Upper lobe of right lung (tissue), 1 donor: ENCODE measurements at regions not wholly inside any gene's neighbourhood (a gene's known extent, or its start where the extent isn't known, plus 50 kb on each side); places are given as distances from the start of the nearest gene placed in this dataset.
A peak's percentile ranks its signal among the peaks of the same experiment; 100 is the strongest.

Experiments used
- ATAC-seq: fragments of 200-7000 bp; cut with Tn5 transposase; one replicate; pipeline ENCODE4 v1.9.1; 2020; ENCODE audit warnings: mild to moderate bottlenecking, moderate library complexity
- DNase-seq: peaks from one replicate; pipeline ENCODE4 v3.0.0-alpha.2; 2020
- H3K27ac ChIP-seq: fragments of 200-600 bp; one replicate; pipeline ENCODE4 v1.8.0; 2022
- H3K27me3 ChIP-seq: fragments of 200-600 bp; one replicate; pipeline ENCODE4 v1.8.0; 2022; ENCODE audit warnings: mild to moderate bottlenecking
- H3K36me3 ChIP-seq: fragments of 200-600 bp; one replicate; pipeline ENCODE4 v1.8.0; 2022
- H3K4me1 ChIP-seq: fragments of 200-600 bp; one replicate; pipeline ENCODE4 v1.8.0; 2022
- H3K4me3 ChIP-seq: fragments of 200-600 bp; one replicate; pipeline ENCODE4 v1.8.0; 2022; ENCODE audit warnings: mild to moderate bottlenecking
- H3K9me3 ChIP-seq: fragments of 200-600 bp; one replicate; pipeline ENCODE4 v1.8.0; 2022
- CTCF ChIP-seq: fragments of 200-600 bp; IDR thresholded peaks from one replicate; pipeline ENCODE4 v1.8.0; 2022; ENCODE audit warnings: antibody characterized with exemption
- intact Hi-C: fragments of 100-400 bp; cut with DNase I; formaldehyde crosslinking; loops from one replicate; pipeline ENCODE4 v1.11.0; 2022
- donor health status: DM: no; HTN: yes; CAD: no; lungs with severe emphysema.

DNA sequence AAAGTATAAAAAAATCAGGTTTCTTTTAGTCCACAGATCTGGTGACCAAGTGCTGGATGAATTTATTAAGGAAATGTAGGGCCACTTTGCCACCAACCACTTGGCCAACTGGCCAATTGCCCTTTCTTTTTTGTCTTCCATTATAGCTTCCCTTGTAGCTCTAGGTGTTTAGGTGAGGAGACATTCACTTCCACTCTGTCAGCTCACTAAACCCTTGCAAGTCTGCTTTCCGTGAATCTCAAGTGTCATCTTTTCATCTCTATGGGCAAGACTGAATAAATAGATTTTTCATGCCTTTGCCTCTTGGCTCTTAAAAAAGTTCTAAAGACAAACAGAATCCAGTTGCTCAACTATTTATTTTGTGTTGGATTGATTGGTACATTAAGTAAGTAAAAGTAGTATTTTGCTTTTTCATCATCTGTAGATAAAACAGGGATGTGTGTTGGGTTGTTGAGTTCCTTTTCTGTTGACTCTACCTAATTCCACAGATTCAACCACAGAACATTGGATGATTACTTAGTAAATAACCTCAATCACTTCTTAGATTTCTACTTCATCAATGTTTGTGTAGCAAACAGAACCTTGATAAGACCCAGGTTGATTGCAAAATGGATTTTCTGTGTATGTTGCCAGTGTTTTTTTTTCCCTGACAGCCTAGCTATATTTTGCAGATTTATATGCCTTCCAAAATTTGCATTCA lies 68.1 kb upstream of the GRXCR1 start:
- Histone ChIP-seq H3K4me1 (no peaks in the 10 kb centered on the region), H3K9me3 (no peaks in the 10 kb centered on the region), H3K4me3 (no peak overlapping the region), H3K36me3 (no peaks in the 10 kb centered on the region), H3K27ac (no peak overlapping the region), H3K27me3 (no peaks in the 10 kb centered on the region)
- intact Hi-C loops = no loop called here
- DNase-seq (no peak), ATAC-seq (peak; percentile 90)
- TF ChIP-seq CTCF = no peak

GRCh38 chr4:42821230-42821629 lies 71.3 kb upstream of the GRXCR1 start:
- DNase-seq (no peak), ATAC-seq (no peak)
- no peaks in the 10 kb centered on the region for H3K4me1 ChIP-seq
- H3K27me3 ChIP-seq = no peaks in the 10 kb centered on the region
- no peak overlapping the region for H3K4me3 ChIP-seq
- no peaks in the 10 kb centered on the region for H3K36me3 ChIP-seq
- no peak overlapping the region for H3K27ac ChIP-seq
- no peak for TF ChIP-seq CTCF
- intact Hi-C loops = no loop called here
- H3K9me3 ChIP-seq = no peaks in the 10 kb centered on the region

DNA sequence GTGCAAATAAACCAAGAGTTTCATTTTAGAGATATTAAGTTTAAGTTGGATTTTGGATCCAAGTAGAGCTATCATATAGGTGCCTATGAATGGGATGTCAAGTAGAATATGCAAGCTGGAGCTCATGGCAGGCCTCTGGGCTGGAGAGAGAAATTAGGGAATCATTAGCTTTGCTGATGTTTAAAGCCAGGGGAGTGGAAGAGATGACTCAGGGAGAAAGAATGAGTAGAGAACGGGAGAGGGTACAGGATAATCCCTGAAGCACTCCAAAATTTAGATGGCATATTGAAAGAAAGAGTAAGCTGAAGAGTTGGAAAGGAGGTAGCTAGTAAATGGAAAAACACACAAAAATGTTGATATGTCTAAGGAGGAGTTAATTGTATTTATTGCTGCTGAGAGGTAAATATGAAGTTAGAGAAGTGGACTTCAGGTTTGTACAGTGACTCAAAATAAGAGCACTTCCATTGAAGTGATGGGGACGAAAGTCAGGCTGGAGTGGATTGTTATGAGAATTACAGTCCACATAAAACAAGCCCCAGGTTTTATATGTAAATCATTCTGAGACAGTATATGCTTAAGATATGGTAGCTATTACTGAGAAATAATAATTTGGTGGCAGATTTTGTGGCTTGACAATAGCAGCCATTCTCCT lies 72.5 kb upstream of the GRXCR1 start:
- Histone ChIP-seq H3K27me3 (no peaks in the 10 kb centered on the region), H3K27ac (no peak overlapping the region), H3K36me3 (no peaks in the 10 kb centered on the region), H3K4me3 (no peak overlapping the region), H3K4me1 (no peaks in the 10 kb centered on the region), H3K9me3 (no peaks in the 10 kb centered on the region)
- ATAC-seq = peak; percentile 37
- TF ChIP-seq CTCF = no peak
- intact Hi-C loops = no loop called here
- DNase-seq = no peak

DNA sequence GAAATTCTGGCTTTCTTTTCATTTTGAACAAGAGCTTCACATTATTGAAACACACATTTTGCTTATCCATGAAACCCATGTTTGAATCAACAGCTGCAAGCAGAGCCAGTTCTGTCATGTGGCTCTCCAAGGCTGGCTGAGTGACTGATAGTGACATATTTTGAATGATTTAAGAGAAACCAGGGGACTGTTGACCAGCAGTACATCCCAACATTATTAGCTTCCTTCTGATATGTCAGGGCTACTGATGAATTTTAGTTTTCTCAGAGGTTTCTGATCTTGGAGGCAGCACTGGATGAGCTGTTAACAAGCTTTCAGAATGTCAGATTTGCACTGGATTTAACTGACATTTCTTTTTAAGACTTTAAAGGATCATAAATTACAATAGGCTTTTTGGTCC lies 74.6 kb upstream of the GRXCR1 start:
- Histone ChIP-seq H3K9me3 (no peaks in the 10 kb centered on the region), H3K27me3 (no peaks in the 10 kb centered on the region), H3K4me1 (no peaks in the 10 kb centered on the region), H3K36me3 (no peaks in the 10 kb centered on the region), H3K4me3 (no peak overlapping the region), H3K27ac (no peak overlapping the region)
- TF ChIP-seq CTCF = no peak
- intact Hi-C loops = no loop called here
- no peak for ATAC-seq
- DNase-seq = no peak

GRCh38 chr4:42816880-42817400 lies 75.6 kb upstream of the GRXCR1 start:
- intact Hi-C loops = no loop called here
- DNase-seq (no peak), ATAC-seq (no peak)
- no peak overlapping the region for H3K4me3 ChIP-seq
- no peak overlapping the region for H3K27ac ChIP-seq
- H3K27me3 ChIP-seq = no peaks in the 10 kb centered on the region
- no peaks in the 10 kb centered on the region for H3K36me3 ChIP-seq
- H3K9me3 ChIP-seq = no peaks in the 10 kb centered on the region
- no peaks in the 10 kb centered on the region for H3K4me1 ChIP-seq
- TF ChIP-seq CTCF = no peak
